ENCODE measurements at regions not wholly inside any gene's neighbourhood (a gene's known extent, or its start where the extent isn't known, plus 50 kb on each side); places are given as distances from the start of the nearest gene placed in this dataset.

GRCh38 chr1:50347933-50348332, 75.3 kb downstream of the DMRTA2 start:
- 31% methylated on average over 6 of the region's 6 CpGs for WGBS (ENCODE audit: insufficient coverage, insufficient replicate concordance, low lambda C conversion rate, missing lambda C conversion rate)

GRCh38 chr1:50346621-50347020, 76.6 kb downstream of the DMRTA2 start:
- ATAC-seq (no peak), FAIRE-seq (no peak), DNase-seq (ENCODE audit: low read depth, low spot score) (no peak)
- WGBS (ENCODE audit: insufficient coverage, insufficient replicate concordance, low lambda C conversion rate, missing lambda C conversion rate) = 2% methylated on average over 7 of the region's 7 CpGs
- H3K79me2 ChIP-seq (ENCODE audit: control insufficient read depth, insufficient read depth, low read length) = no peaks in the 10 kb centered on the region
- no peak overlapping the region for H3K4me3 ChIP-seq
- in situ Hi-C loops (cut with MboI) (loop anchor here (5.0 to 10.0 kb wide), 2 partner anchors 1669 to 1792 kb away; no protein-coding TSS in a partner anchor), intact Hi-C loops (cut with micrococcal nuclease; ENCODE audit: unreplicated experiment) (loop anchor here (10.0 kb wide), 1 partner anchor 1772 kb away; no protein-coding TSS in a partner anchor)
- H3K9ac ChIP-seq (ENCODE audit: control insufficient read depth, insufficient read depth, low read length) = no peak overlapping the region
- H3K27me3 ChIP-seq (replicated peaks in 1 of 2; ENCODE audit: control insufficient read depth in 2 of 2, insufficient read depth in 2 of 2, low read length in 1 of 2) = no peaks in the 10 kb centered on the region
- ChIA-PET RAD21 (ENCODE audit: unreplicated experiment) (no interaction called here), POLR2A (no interaction called here), CTCF (interaction anchor here (0.7 to 1.6 kb wide), 4 partner anchors 13 to 75 kb away, joined by 3 to 4 read pairs (median 3); no protein-coding TSS in a partner anchor), SMC1A (ENCODE audit: uncharacterized antibody, unreplicated experiment) (no interaction called here)
- no peak overlapping the region for H3K27ac ChIP-seq (ENCODE audit: control insufficient read depth, insufficient read depth)
- H2AFZ ChIP-seq (ENCODE audit: control insufficient read depth, low read depth, low read length) = no peak overlapping the region
- no peaks in the 10 kb centered on the region for H3K9me3 ChIP-seq (replicated peaks; ENCODE audit: control insufficient read depth, insufficient read depth, low read length)
- no peaks in the 10 kb centered on the region for H3K36me3 ChIP-seq (ENCODE audit: control insufficient read depth in 2 of 2, insufficient read depth in 2 of 2, low read length in 1 of 2)
- TF ChIP-seq SREBF2 (IDR thresholded peaks at IDR 0.05; ENCODE audit: low read length) (no peak), ZBED1 (IDR thresholded peaks at IDR 0.05; ENCODE audit: borderline replicate concordance) (no peak), SIN3A (IDR thresholded peaks at IDR 0.05; ENCODE audit: low read depth, low read length) (no peak), TCF3 (IDR thresholded peaks at IDR 0.05; ENCODE audit: borderline replicate concordance, insufficient read depth, low read depth, low read length) (no peak)
- no TSS peak for BruUV-seq (replicated peaks)
- H3K4me2 ChIP-seq (ENCODE audit: control insufficient read depth, insufficient read depth) = no peak overlapping the region
- H4K20me1 ChIP-seq (ENCODE audit: control insufficient read depth, insufficient read depth) = no peaks in the 10 kb centered on the region
- no peaks in the 10 kb centered on the region for H3K4me1 ChIP-seq (ENCODE audit: control insufficient read depth, insufficient read depth, low read length)

More at GRCh38 chr1:50347933-50348332, 75.3 kb downstream of the DMRTA2 start:
- no TSS peak for BruUV-seq (replicated peaks)
- ChIA-PET POLR2A (no interaction called here), SMC1A (ENCODE audit: uncharacterized antibody, unreplicated experiment) (interaction anchor here (0.6 to 1.1 kb wide), 3 partner anchors 250 to 1670 kb away, joined by 3 to 4 read pairs (median 3); no protein-coding TSS in a partner anchor), CTCF (interaction anchor here (0.5 to 2.2 kb wide), 6 partner anchors 11 to 1670 kb away, joined by 3 to 9 read pairs (median 4); no protein-coding TSS in a partner anchor), RAD21 (ENCODE audit: unreplicated experiment) (interaction anchor here (1.1 to 1.2 kb wide), 2 partner anchors 11 to 1671 kb away, joined by 3 to 6 read pairs; no protein-coding TSS in a partner anchor)
- H3K4me2 ChIP-seq (ENCODE audit: control insufficient read depth, insufficient read depth) = no peak overlapping the region
- in situ Hi-C loops (cut with MboI) = loop anchor here (5.0 to 10.0 kb wide), 2 partner anchors 1671 to 1793 kb away; no protein-coding TSS in a partner anchor
- no peak overlapping the region for H3K4me3 ChIP-seq
- H3K36me3 ChIP-seq (ENCODE audit: control insufficient read depth in 2 of 2, insufficient read depth in 2 of 2, low read length in 1 of 2) = no peaks in the 10 kb centered on the region
- intact Hi-C loops (cut with micrococcal nuclease; ENCODE audit: unreplicated experiment) = loop anchor here (10.0 kb wide), 1 partner anchor 1773 kb away; no protein-coding TSS in a partner anchor
- no peaks in the 10 kb centered on the region for H3K79me2 ChIP-seq (ENCODE audit: control insufficient read depth, insufficient read depth, low read length)
- H3K9me3 ChIP-seq (replicated peaks; ENCODE audit: control insufficient read depth, insufficient read depth, low read length) = no peaks in the 10 kb centered on the region
- no peak overlapping the region for H3K27ac ChIP-seq (ENCODE audit: control insufficient read depth, insufficient read depth)
- no peaks in the 10 kb centered on the region for H3K4me1 ChIP-seq (ENCODE audit: control insufficient read depth, insufficient read depth, low read length)
- ATAC-seq = no peak
- H3K27me3 ChIP-seq (replicated peaks in 1 of 2; ENCODE audit: control insufficient read depth in 2 of 2, insufficient read depth in 2 of 2, low read length in 1 of 2) = no peaks in the 10 kb centered on the region
- DNase-seq (ENCODE audit: low read depth, low spot score) = no peak
- H4K20me1 ChIP-seq (ENCODE audit: control insufficient read depth, insufficient read depth) = no peaks in the 10 kb centered on the region
- FAIRE-seq = no peak
- no peak for TF ChIP-seq ZNF384 (IDR thresholded peaks at IDR 0.05; ENCODE audit: borderline replicate concordance, low read depth, low read length)
- TF ChIP-seq POLR2AphosphoS2 (IDR thresholded peaks at IDR 0.05; ENCODE audit: low read depth, low read length) = no peak
- no peak for TF ChIP-seq SMAD1 (IDR thresholded peaks at IDR 0.05; ENCODE audit: low read depth, partially characterized antibody)
- no peak for TF ChIP-seq PKNOX1 (IDR thresholded peaks at IDR 0.05)
- no peak overlapping the region for H2AFZ ChIP-seq (ENCODE audit: control insufficient read depth, low read depth, low read length)
- H3K9ac ChIP-seq (ENCODE audit: control insufficient read depth, insufficient read depth, low read length) = no peak overlapping the region

Data from GM12878 (cell line).